Adrenal gland (tissue), 5 donors: ENCODE measurements at regions not wholly inside any gene's neighbourhood (a gene's known extent, or its start where the extent isn't known, plus 50 kb on each side); places are given as distances from the start of the nearest gene placed in this dataset.

ENCODE experiments used
- CTCF ChIP-seq, 6 experiments: fragments of 450-650 bp in 4 of 6; fragments of 200-600 bp in 2 of 6; sonication (generic) in 1 of 6; IDR thresholded peaks; 1 replicate in 5 of 6; 2 replicates in 1 of 6; pipeline versions ENCODE4 v1.5.1 to v1.8.0; 2016 to 2021; ENCODE audit warnings: antibody characterized with exemption in 6 of 6, mild to moderate bottlenecking in 2 of 6, moderate library complexity in 1 of 6
- POLR2A ChIP-seq, 2 donors: fragments of 450-650 bp; IDR thresholded peaks; one replicate each; pipeline ENCODE4 v1.6.1; 2017; ENCODE audit warnings: antibody characterized with exemption in 2 of 2, mild to moderate bottlenecking in 2 of 2, moderate library complexity in 1 of 2
- donor health status: DM: no; HTN: no; CAD: no.

- TF ChIP-seq POLR2A (IDR thresholded peaks at IDR 0.05) (no peak), CTCF (IDR thresholded peaks at IDR 0.05) (no peak)
Measured at GRCh38 chr16:76780556-76780955, 410.4 kb upstream of the MON1B start.
